Spleen (tissue), 11 donors: ENCODE measurements at regions not wholly inside any gene's neighbourhood (a gene's known extent, or its start where the extent isn't known, plus 50 kb on each side); places are given as distances from the start of the nearest gene placed in this dataset.

Experiments used
- DNase-seq: peaks from one replicate; pipeline ENCODE4 v3.0.0-alpha.2; 2020
- H3K27ac ChIP-seq, 8 donors: fragments of 200-600 bp; sonication (generic) in 7 of 8; 1 replicate in 4 of 8; 2 replicates in 4 of 8; pipeline versions ENCODE4 v1.5.0 to v1.8.0; 2016 to 2021; ENCODE audit warnings: inconsistent platforms in 4 of 8, mild to moderate bottlenecking in 4 of 8, moderate library complexity in 1 of 8
- H3K27me3 ChIP-seq, 7 donors: fragments of 200-600 bp; sonication (generic) in 6 of 7; replicated peaks in 1 of 7; 1 replicate in 4 of 7; 2 replicates in 3 of 7; pipeline versions ENCODE4 v1.5.0 to v1.8.0; 2016 to 2021; ENCODE audit warnings: inconsistent platforms in 3 of 7, mild to moderate bottlenecking in 1 of 7
- H3K36me3 ChIP-seq, 6 donors: fragments of 200-600 bp; sonication (generic) in 5 of 6; 1 replicate in 4 of 6; 2 replicates in 2 of 6; pipeline versions ENCODE4 v1.5.0 to v1.8.0; 2016 to 2021; ENCODE audit warnings: inconsistent platforms in 2 of 6
- H3K4me1 ChIP-seq, 6 donors: fragments of 200-600 bp; sonication (generic) in 5 of 6; 1 replicate in 3 of 6; 2 replicates in 3 of 6; pipeline versions ENCODE4 v1.5.0 to v1.8.0; 2016 to 2021; ENCODE audit warnings: inconsistent platforms in 3 of 6
- H3K4me3 ChIP-seq, 8 donors: fragments of 200-600 bp; sonication (generic) in 7 of 8; 1 replicate in 4 of 8; 2 replicates in 4 of 8; pipeline versions ENCODE4 v1.5.0 to v1.8.0; 2016 to 2021; ENCODE audit warnings: inconsistent platforms in 4 of 8, mild to moderate bottlenecking in 4 of 8, moderate library complexity in 2 of 8
- H3K9me3 ChIP-seq, 8 donors: fragments of 200-600 bp; sonication (generic) in 7 of 8; 1 replicate in 4 of 8; 2 replicates in 4 of 8; pipeline versions ENCODE4 v1.5.0 to v1.8.0; 2016 to 2021; ENCODE audit warnings: inconsistent platforms in 4 of 8
- CTCF ChIP-seq, 11 experiments: fragments of 200-600 bp in 7 of 11; fragments of 450-650 bp in 4 of 11; sonication (generic) in 4 of 11; IDR thresholded peaks in 8 of 11; conservative IDR thresholded peaks in 3 of 11; 1 replicate in 7 of 11; 2 replicates in 4 of 11; pipeline versions ENCODE4 v1.4.0 to v1.8.0; 2016 to 2021; ENCODE audit warnings: antibody characterized with exemption in 11 of 11, inconsistent platforms in 4 of 11, mild to moderate bottlenecking in 1 of 11
- POLR2A ChIP-seq, 3 donors: fragments of 450-650 bp; IDR thresholded peaks; one replicate each; pipeline ENCODE4 v1.5.1; 2017; ENCODE audit warnings: antibody characterized with exemption in 3 of 3, mild to moderate bottlenecking in 1 of 3
- POLR2AphosphoS5 ChIP-seq, 3 donors: sonication (generic); formaldehyde crosslinking; IDR thresholded peaks; one replicate each; pipeline ENCODE4 v1.5.1; 2017; ENCODE audit warnings: antibody characterized with exemption in 3 of 3
- WGBS, 5 donors: extraction: QIAGEN DNeasy Blood & Tissue Kit in 3 of 5; methylation state at CpG; one replicate each; pipeline versions ENCODE4 v1.1.5 to v1.1.7; 2013 to 2018; 5-methylcytosine and 5-hydroxymethylcytosine counted together
- intact Hi-C: fragments of 100-400 bp; cut with DNase I; formaldehyde crosslinking; loops from one replicate; pipeline ENCODE4 v1.15.0; 2023; ENCODE audit warnings: low total_unique reads
- donor health status: healthy with polysubstance abuse.
- donor health status: DM: no; HTN: no; CAD: no; lungs with moderate emphysema.
- donor health status: DM: no; HTN: no; CAD: no.
- donor health status: Bipolar disorder and iron deficiency.
- donor health status: healthy.
- donor health status: DM: no; HTN: no; CAD: no.
- donor health status: DM: yes; HTN: yes; CAD: no.

GRCh38 chr2:5442736-5443135, 249.4 kb upstream of the SOX11 start:
- TF ChIP-seq POLR2A (IDR thresholded peaks at IDR 0.05) (no peak), CTCF (IDR thresholded peaks at IDR 0.05 in 8 of 11, conservative IDR thresholded peaks at IDR 0.05 in 3 of 11) (no peak), POLR2AphosphoS5 (IDR thresholded peaks at IDR 0.05) (no peak)
- WGBS, 5 donors: 85 to 93% (median 89%) methylated on average over 9 of the region's 9 CpGs
- intact Hi-C loops: no loop called here

GRCh38 chr2:5444168-5444567, 248.0 kb upstream of the SOX11 start:
- Histone ChIP-seq H3K27me3 (no peaks in the 10 kb centered on the region), H3K4me3 (no peak overlapping the region), H3K27ac (no peak overlapping the region), H3K4me1 (no peaks in the 10 kb centered on the region), H3K9me3 (no peaks in the 10 kb centered on the region), H3K36me3 (no peaks in the 10 kb centered on the region)
- DNase-seq: no peak
- TF ChIP-seq POLR2AphosphoS5 (IDR thresholded peaks at IDR 0.05) (no peak), POLR2A (IDR thresholded peaks at IDR 0.05) (no peak)
- WGBS, 5 donors: 92 to 97% (median 93%) methylated on average over 16 of the region's 16 CpGs
- intact Hi-C loops: no loop called here

More at GRCh38 chr2:5442736-5443135, 249.4 kb upstream of the SOX11 start:
- Histone ChIP-seq H3K9me3 (no peaks in the 10 kb centered on the region), H3K27ac (no peak overlapping the region), H3K27me3 (no peaks in the 10 kb centered on the region), H3K36me3 (no peaks in the 10 kb centered on the region), H3K4me1 (no peaks in the 10 kb centered on the region), H3K4me3 (no peak overlapping the region)
- DNase-seq: no peak

GRCh38 chr2:5444854-5445253, 247.3 kb upstream of the SOX11 start:
- Histone ChIP-seq H3K27ac (no peak overlapping the region), H3K27me3 (no peaks in the 10 kb centered on the region), H3K4me1 (no peaks in the 10 kb centered on the region), H3K9me3 (no peaks in the 10 kb centered on the region), H3K4me3 (no peak overlapping the region), H3K36me3 (no peaks in the 10 kb centered on the region)
- no peak for TF ChIP-seq CTCF (IDR thresholded peaks at IDR 0.05 in 8 of 11, conservative IDR thresholded peaks at IDR 0.05 in 3 of 11)
- no peak for TF ChIP-seq POLR2A (IDR thresholded peaks at IDR 0.05)
- no peak for TF ChIP-seq POLR2AphosphoS5 (IDR thresholded peaks at IDR 0.05)
- intact Hi-C loops: no loop called here
- no peak for DNase-seq
- WGBS, 5 donors: 87 to 98% (median 91%) methylated on average over 4 of the region's 4 CpGs

GRCh38 chr2:5449867-5450266, 242.3 kb upstream of the SOX11 start:
- no peaks in the 10 kb centered on the region for H3K4me1 ChIP-seq
- no peak overlapping the region for H3K4me3 ChIP-seq
- H3K27ac ChIP-seq: no peak overlapping the region
- TF ChIP-seq CTCF (IDR thresholded peaks at IDR 0.05 in 8 of 11, conservative IDR thresholded peaks at IDR 0.05 in 3 of 11): no peak
- TF ChIP-seq POLR2A (IDR thresholded peaks at IDR 0.05): no peak
- DNase-seq: no peak
- H3K36me3 ChIP-seq: no peaks in the 10 kb centered on the region
- intact Hi-C loops: no loop called here
- H3K9me3 ChIP-seq: no peaks in the 10 kb centered on the region
- H3K27me3 ChIP-seq: no peaks in the 10 kb centered on the region
